ENCODE measurements at regions not wholly inside any gene's neighbourhood (a gene's known extent, or its start where the extent isn't known, plus 50 kb on each side); places are given as distances from the start of the nearest gene placed in this dataset.

- TF ChIP-seq CTCF (IDR thresholded peaks at IDR 0.05) = no peak
- TF ChIP-seq POLR2AphosphoS5 (IDR thresholded peaks at IDR 0.05) = no peak
- no peak for TF ChIP-seq POLR2A (IDR thresholded peaks at IDR 0.05)
Observed at GRCh38 chr6:55100686-55101085, 73.6 kb upstream of the HCRTR2 start.

Data from upper lobe of left lung (tissue), 4 donors.